ENCODE measurements at regions not wholly inside any gene's neighbourhood (a gene's known extent, or its start where the extent isn't known, plus 50 kb on each side); places are given as distances from the start of the nearest gene placed in this dataset.

GRCh38 chr11:70699294-70700221 lies 301.2 kb downstream of the CTTN start (continued):
- TF ChIP-seq THAP11 (CRISPR knock-in tag; IDR thresholded peaks at IDR 0.05) (peak; percentile 98), PITX1 (CRISPR knock-in tag; IDR thresholded peaks at IDR 0.05) (no peak), FIP1L1 (IDR thresholded peaks at IDR 0.05; ENCODE audit: borderline replicate concordance, insufficient read depth, low read depth, low read length) (no peak), TRAFD1 (CRISPR knock-in tag; IDR thresholded peaks at IDR 0.05; ENCODE audit: borderline replicate concordance) (no peak), ZNF225 (CRISPR knock-in tag; IDR thresholded peaks at IDR 0.05) (no peak), ARID5B (CRISPR knock-in tag; IDR thresholded peaks at IDR 0.05) (peak; percentile 52; the same call in 1 of the 2 replicates), RFX3 (CRISPR knock-in tag; IDR thresholded peaks at IDR 0.05) (no peak), TBX2 (CRISPR knock-in tag; IDR thresholded peaks at IDR 0.05; ENCODE audit: borderline replicate concordance) (0 out of 2 replicates have a peak, but pooled peaks have one; percentile 40), FOXP1 (IDR thresholded peaks at IDR 0.05) (no peak), FOXP1 (CRISPR knock-in tag; IDR thresholded peaks at IDR 0.05) (peak; percentile 75), RAD51 (IDR thresholded peaks at IDR 0.05; ENCODE audit: borderline replicate concordance) (peak; percentile 46; the same call in 1 of the 2 replicates), ZNF547 (CRISPR knock-in tag; IDR thresholded peaks at IDR 0.05) (0 out of 2 replicates have a peak, but pooled peaks have one; percentile 26), TCF12 (IDR thresholded peaks at IDR 0.05) (no peak), TCF12 (CRISPR knock-in tag; IDR thresholded peaks at IDR 0.05) (0 out of 2 replicates have a peak, but pooled peaks have one; percentile 2), TFE3 (CRISPR knock-in tag; IDR thresholded peaks at IDR 0.05) (peak; percentile 38; the same call in 1 of the 2 replicates), SAP130 (CRISPR knock-in tag; IDR thresholded peaks at IDR 0.05; ENCODE audit: low read depth) (peak; percentile 46), NFE2 (CRISPR knock-in tag; IDR thresholded peaks at IDR 0.05) (no peak), HOXA3 (CRISPR knock-in tag; IDR thresholded peaks at IDR 0.05) (peak; percentile 13; the same call in 1 of the 2 replicates), NR2F2 (IDR thresholded peaks at IDR 0.05; ENCODE audit: borderline replicate concordance, low read depth) (0 out of 2 replicates have a peak, but pooled peaks have one; percentile 6), PAXIP1 (CRISPR knock-in tag; conservative IDR thresholded peaks at IDR 0.05) (peak; percentile 80)
